Middle frontal gyrus (tissue), 1 donor: ENCODE measurements at regions not wholly inside any gene's neighbourhood (a gene's known extent, or its start where the extent isn't known, plus 50 kb on each side); places are given as distances from the start of the nearest gene placed in this dataset.

Source experiments
- DNase-seq: peaks from one replicate; pipeline ENCODE4 v3.0.0-alpha.2; 2015; ENCODE audit warnings: low spot score; ENCODE audit errors: extremely low spot score

GRCh38 chr1:88276163-88276562, 407.9 kb upstream of the PKN2 start:
- no peak for DNase-seq

- no peak for DNase-seq
Observed at GRCh38 chr1:88284066-88284465, 400.0 kb upstream of the PKN2 start.

GRCh38 chr1:88284666-88285366, 399.3 kb upstream of the PKN2 start:
- no peak for DNase-seq

GRCh38 chr1:88286716-88287115, 397.4 kb upstream of the PKN2 start:
- no peak for DNase-seq

- DNase-seq = no peak
Observed at GRCh38 chr1:88288571-88288970, 395.5 kb upstream of the PKN2 start.

- no peak for DNase-seq
Observed at GRCh38 chr1:88289401-88290102, 394.5 kb upstream of the PKN2 start.

- no peak for DNase-seq
Observed at GRCh38 chr1:88291611-88292354, 392.3 kb upstream of the PKN2 start.

- DNase-seq = no peak
Observed at GRCh38 chr1:88293691-88294190, 390.3 kb upstream of the PKN2 start.

- no peak for DNase-seq
Observed at GRCh38 chr1:88296227-88296626, 387.8 kb upstream of the PKN2 start.

- DNase-seq = no peak
Observed at GRCh38 chr1:88296642-88297041, 387.4 kb upstream of the PKN2 start.

GRCh38 chr1:88298506-88298905, 385.6 kb upstream of the PKN2 start:
- DNase-seq = no peak

- DNase-seq = no peak
Observed at GRCh38 chr1:88300752-88301263, 383.3 kb upstream of the PKN2 start.

- DNase-seq = no peak
Observed at GRCh38 chr1:88302843-88303486, 381.1 kb upstream of the PKN2 start.

- no peak for DNase-seq
Observed at GRCh38 chr1:88311265-88311664, 372.8 kb upstream of the PKN2 start.

GRCh38 chr1:88311907-88312306, 372.2 kb upstream of the PKN2 start:
- DNase-seq = no peak

- no peak for DNase-seq
Observed at GRCh38 chr1:88317396-88317795, 366.7 kb upstream of the PKN2 start.

- no peak for DNase-seq
Observed at GRCh38 chr1:88318740-88319139, 365.3 kb upstream of the PKN2 start.

GRCh38 chr1:88320291-88320690, 363.8 kb upstream of the PKN2 start:
- DNase-seq = no peak

GRCh38 chr1:88321706-88322105, 362.4 kb upstream of the PKN2 start:
- no peak for DNase-seq

GRCh38 chr1:88324899-88325298, 359.2 kb upstream of the PKN2 start:
- no peak for DNase-seq
